Osteoblast (primary cell): ENCODE measurements at regions not wholly inside any gene's neighbourhood (a gene's known extent, or its start where the extent isn't known, plus 50 kb on each side); places are given as distances from the start of the nearest gene placed in this dataset.

Experiments used
- DNase-seq: peaks from one replicate; pipeline ENCODE4 v3.0.0; 2011; ENCODE audit warnings: low spot score, mixed read lengths; ENCODE audit not compliant: insufficient read length; ENCODE audit errors: missing footprints
- H2AFZ ChIP-seq: 2 replicates; pipeline ENCODE4 v1.6.0; 2011; ENCODE audit warnings: mild to moderate bottlenecking, low read length
- H3K27ac ChIP-seq: 2 replicates; pipeline ENCODE4 v1.5.1; 2011; ENCODE audit warnings: mild to moderate bottlenecking, low read depth, low read length, moderate library complexity
- H3K27me3 ChIP-seq: 2 replicates; pipeline ENCODE4 v1.6.0; 2012; ENCODE audit warnings: mild to moderate bottlenecking, control low read depth, inconsistent platforms, low read length, moderate library complexity; ENCODE audit not compliant: insufficient read depth
- H3K36me3 ChIP-seq: 2 replicates; pipeline ENCODE4 v1.5.1; 2011; ENCODE audit warnings: mild to moderate bottlenecking, low read length, control low read depth, moderate library complexity; ENCODE audit not compliant: insufficient read depth
- H3K4me1 ChIP-seq: 2 replicates; pipeline ENCODE4 v1.5.1; 2011; ENCODE audit warnings: mild to moderate bottlenecking, low read length, control low read depth, moderate library complexity; ENCODE audit not compliant: insufficient read depth
- H3K4me2 ChIP-seq: 2 replicates; pipeline ENCODE4 v1.6.0; 2011; ENCODE audit warnings: mild to moderate bottlenecking, low read length; ENCODE audit not compliant: insufficient read depth
- H3K4me3 ChIP-seq: fragments of 200-600 bp; sonication (generic); 3 replicates; pipeline ENCODE4 v1.5.1; 2012; ENCODE audit warnings: mild to moderate bottlenecking, low read length, inconsistent platforms; ENCODE audit not compliant: insufficient read depth
- H3K79me2 ChIP-seq: 2 replicates; pipeline ENCODE4 v1.6.0; 2012; ENCODE audit warnings: mild to moderate bottlenecking, low read length, control low read depth, inconsistent platforms; ENCODE audit not compliant: insufficient read depth
- H3K9me3 ChIP-seq: 2 replicates; pipeline ENCODE4 v1.5.1; 2011; ENCODE audit warnings: low read depth, low read length, control low read depth
- H4K20me1 ChIP-seq: 2 replicates; pipeline ENCODE4 v1.6.0; 2012; ENCODE audit warnings: mild to moderate bottlenecking, low read length, control low read depth; ENCODE audit not compliant: insufficient read depth
- CTCF ChIP-seq: IDR thresholded peaks from 2 replicates; pipeline ENCODE4 v1.5.1; 2011; ENCODE audit warnings: mild to moderate bottlenecking, low read depth, low read length, moderate library complexity; ENCODE audit errors: extremely low read depth

DNA sequence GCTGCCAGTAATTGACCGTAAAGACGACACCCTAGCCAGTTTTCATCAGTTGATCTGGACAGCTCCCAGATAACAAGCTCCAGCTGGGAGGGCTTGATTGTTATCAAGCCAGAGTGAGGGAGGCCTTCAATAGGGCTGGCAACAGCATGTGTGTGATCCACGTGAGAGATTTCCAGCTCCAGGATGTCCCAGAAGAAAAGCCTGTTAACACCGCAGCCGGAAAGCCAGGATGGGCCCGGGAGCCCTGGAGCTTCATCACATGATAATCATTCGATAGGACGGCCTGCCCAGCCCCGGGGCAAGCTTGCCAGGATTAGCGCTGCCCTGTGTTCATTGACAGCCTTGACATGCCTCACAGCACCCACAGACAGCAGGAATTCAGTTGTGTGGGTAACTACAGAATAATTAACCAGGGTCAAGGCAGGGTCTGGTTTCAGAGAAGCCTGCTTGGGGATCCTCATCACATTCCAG lies 182.5 kb downstream of the C1D start:
- H3K4me1 ChIP-seq, result peaks cover 14% of the 10 kb centered on the region
- TF ChIP-seq CTCF, result no peak
- H3K4me3 ChIP-seq, result no peak overlapping the region
- H3K4me2 ChIP-seq, result peak overlapping the region; percentile 26
- no peaks in the 10 kb centered on the region for H3K79me2 ChIP-seq
- H4K20me1 ChIP-seq, result no peaks in the 10 kb centered on the region
- no peak overlapping the region for H2AFZ ChIP-seq
- no peak for DNase-seq
- H3K36me3 ChIP-seq, result no peaks in the 10 kb centered on the region
- H3K27me3 ChIP-seq, result no peaks in the 10 kb centered on the region
- no peaks in the 10 kb centered on the region for H3K9me3 ChIP-seq
- peak overlapping the region; percentile 43 for H3K27ac ChIP-seq

DNA sequence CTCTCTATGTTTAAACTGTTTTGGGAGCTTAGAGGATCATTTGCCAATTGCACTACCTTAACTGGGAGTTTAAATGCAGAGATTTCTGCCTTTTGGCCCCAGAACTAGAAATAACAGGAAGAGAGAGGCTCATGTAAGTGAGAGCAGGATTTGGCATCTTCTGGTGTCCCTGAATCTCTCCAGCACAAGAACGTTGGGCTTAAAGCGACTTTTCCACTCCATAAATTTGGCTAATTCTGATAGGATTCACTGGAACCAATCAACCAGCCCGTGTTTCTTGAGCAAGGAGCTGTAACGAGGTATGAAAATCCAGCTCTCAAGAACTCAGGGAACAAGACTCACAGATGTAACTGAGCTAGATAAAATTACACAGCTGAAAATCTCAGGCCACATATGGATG lies 181.0 kb downstream of the C1D start:
- no peaks in the 10 kb centered on the region for H3K36me3 ChIP-seq
- no peak for DNase-seq
- no peaks in the 10 kb centered on the region for H3K79me2 ChIP-seq
- no peak overlapping the region for H3K27ac ChIP-seq
- TF ChIP-seq CTCF, result no peak
- no peak overlapping the region for H3K4me3 ChIP-seq
- H3K4me1 ChIP-seq, result peaks cover 9% of the 10 kb centered on the region
- no peak overlapping the region for H3K4me2 ChIP-seq
- H3K9me3 ChIP-seq, result no peaks in the 10 kb centered on the region
- H2AFZ ChIP-seq, result no peak overlapping the region
- H4K20me1 ChIP-seq, result no peaks in the 10 kb centered on the region
- H3K27me3 ChIP-seq, result no peaks in the 10 kb centered on the region

- H3K36me3 ChIP-seq, result no peaks in the 10 kb centered on the region
- H3K27me3 ChIP-seq, result no peaks in the 10 kb centered on the region
- H2AFZ ChIP-seq, result no peak overlapping the region
- no peaks in the 10 kb centered on the region for H3K79me2 ChIP-seq
- H3K4me3 ChIP-seq, result no peak overlapping the region
- H3K4me2 ChIP-seq, result no peak overlapping the region
- H3K27ac ChIP-seq, result no peak overlapping the region
- H3K4me1 ChIP-seq, result peaks cover 9% of the 10 kb centered on the region
- no peaks in the 10 kb centered on the region for H3K9me3 ChIP-seq
- H4K20me1 ChIP-seq, result no peaks in the 10 kb centered on the region
- DNase-seq, result no peak
- TF ChIP-seq CTCF, result no peak
These were observed 179.3 kb downstream of the C1D start for GRCh38 chr2:67883316-67884087.

GRCh38 chr2:67888351-67889005 lies 174.3 kb downstream of the C1D start:
- TF ChIP-seq CTCF, result no peak
- no peaks in the 10 kb centered on the region for H4K20me1 ChIP-seq
- H3K4me2 ChIP-seq, result no peak overlapping the region
- no peak overlapping the region for H2AFZ ChIP-seq
- no peak overlapping the region for H3K27ac ChIP-seq
- no peaks in the 10 kb centered on the region for H3K79me2 ChIP-seq
- H3K36me3 ChIP-seq, result no peaks in the 10 kb centered on the region
- H3K9me3 ChIP-seq, result no peaks in the 10 kb centered on the region
- DNase-seq, result no peak
- H3K4me3 ChIP-seq, result no peak overlapping the region
- no peaks in the 10 kb centered on the region for H3K4me1 ChIP-seq
- H3K27me3 ChIP-seq, result no peaks in the 10 kb centered on the region
